Gastroesophageal sphincter (tissue), 3 donors: ENCODE measurements at regions not wholly inside any gene's neighbourhood (a gene's known extent, or its start where the extent isn't known, plus 50 kb on each side); places are given as distances from the start of the nearest gene placed in this dataset.

ENCODE experiments used
- CTCF ChIP-seq, 4 experiments: fragments of 200-600 bp in 2 of 4; fragments of 450-650 bp in 2 of 4; sonication (generic) in 1 of 4; IDR thresholded peaks; one replicate each; pipeline ENCODE4 v1.5.1; 2017 to 2019; ENCODE audit warnings: antibody characterized with exemption in 4 of 4, mild to moderate bottlenecking in 2 of 4, moderate library complexity in 2 of 4
- POLR2A ChIP-seq, 2 donors: fragments of 450-650 bp; IDR thresholded peaks; one replicate each; pipeline ENCODE4 v1.6.1; 2017; ENCODE audit warnings: antibody characterized with exemption in 2 of 2, mild to moderate bottlenecking in 2 of 2, moderate library complexity in 1 of 2
- POLR2AphosphoS5 ChIP-seq: sonication (generic); formaldehyde crosslinking; IDR thresholded peaks from one replicate; pipeline ENCODE4 v1.6.1; 2017; ENCODE audit warnings: antibody characterized with exemption

- no peak for TF ChIP-seq CTCF (IDR thresholded peaks at IDR 0.05)
- no peak for TF ChIP-seq POLR2AphosphoS5
- no peak for TF ChIP-seq POLR2A (IDR thresholded peaks at IDR 0.05)
Observed at GRCh38 chr3:110612045-110612444, 459.6 kb upstream of the NECTIN3 start.
